SU-DHL-6 (cell line): ENCODE measurements at regions not wholly inside any gene's neighbourhood (a gene's known extent, or its start where the extent isn't known, plus 50 kb on each side); places are given as distances from the start of the nearest gene placed in this dataset.

Experiments used
- EZH2phosphoT487 ChIP-seq: fragments of 200-600 bp; sonication (generic), shearing (Covaris generic); conservative IDR thresholded peaks from 2 replicates; pipeline ENCODE4 v1.6.1; 2018; ENCODE audit warnings: mild to moderate bottlenecking, antibody characterized with exemption, low read length, moderate library complexity, mixed read lengths
- TF ChIP-seq, protein P1 (sequence below): fragments of 200-600 bp; sonication (generic); IDR thresholded peaks from one replicate; pipeline ENCODE4 v1.5.1; 2017; ENCODE audit warnings: antibody characterized with exemption, mild to moderate bottlenecking, low read length, moderate library complexity; ENCODE audit not compliant: insufficient read depth, poor library complexity, severe bottlenecking

- no peak for TF ChIP-seq EZH2phosphoT487
- TF ChIP-seq, protein P1, sequence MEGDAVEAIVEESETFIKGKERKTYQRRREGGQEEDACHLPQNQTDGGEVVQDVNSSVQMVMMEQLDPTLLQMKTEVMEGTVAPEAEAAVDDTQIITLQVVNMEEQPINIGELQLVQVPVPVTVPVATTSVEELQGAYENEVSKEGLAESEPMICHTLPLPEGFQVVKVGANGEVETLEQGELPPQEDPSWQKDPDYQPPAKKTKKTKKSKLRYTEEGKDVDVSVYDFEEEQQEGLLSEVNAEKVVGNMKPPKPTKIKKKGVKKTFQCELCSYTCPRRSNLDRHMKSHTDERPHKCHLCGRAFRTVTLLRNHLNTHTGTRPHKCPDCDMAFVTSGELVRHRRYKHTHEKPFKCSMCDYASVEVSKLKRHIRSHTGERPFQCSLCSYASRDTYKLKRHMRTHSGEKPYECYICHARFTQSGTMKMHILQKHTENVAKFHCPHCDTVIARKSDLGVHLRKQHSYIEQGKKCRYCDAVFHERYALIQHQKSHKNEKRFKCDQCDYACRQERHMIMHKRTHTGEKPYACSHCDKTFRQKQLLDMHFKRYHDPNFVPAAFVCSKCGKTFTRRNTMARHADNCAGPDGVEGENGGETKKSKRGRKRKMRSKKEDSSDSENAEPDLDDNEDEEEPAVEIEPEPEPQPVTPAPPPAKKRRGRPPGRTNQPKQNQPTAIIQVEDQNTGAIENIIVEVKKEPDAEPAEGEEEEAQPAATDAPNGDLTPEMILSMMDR: peak; percentile 21
Measured at GRCh38 chr7:149669121-149669818, 104.1 kb downstream of the ZNF467 start.
